NCI-H146 treated with DMSO at 0.1 percent for 48 hours (cell line): ENCODE measurements at regions not wholly inside any gene's neighbourhood (a gene's known extent, or its start where the extent isn't known, plus 50 kb on each side); places are given as distances from the start of the nearest gene placed in this dataset.

Experiments used
- DNase-seq: peaks from one replicate; lab custom pipeline; 2025; ENCODE audit not compliant: unreplicated experiment; lab: John Stamatoyannopoulos, UW

- no peak for DNase-seq
Measured at GRCh38 chr5:58259685-58260152, 200.2 kb downstream of the PLK2 start.

GRCh38 chr5:58258984-58259684, 200.8 kb downstream of the PLK2 start:
- DNase-seq = no peak

GRCh38 chr5:58255970-58256369, 203.9 kb downstream of the PLK2 start:
- DNase-seq = no peak

- no peak for DNase-seq
Measured at GRCh38 chr5:58255386-58255785, 204.5 kb downstream of the PLK2 start.

- no peak for DNase-seq
Measured at GRCh38 chr5:58248221-58248620, 211.7 kb downstream of the PLK2 start.

GRCh38 chr5:58246461-58246944, 213.4 kb downstream of the PLK2 start:
- DNase-seq = no peak

GRCh38 chr5:58245476-58245840, 214.4 kb downstream of the PLK2 start:
- no peak for DNase-seq

- no peak for DNase-seq
Measured at GRCh38 chr5:58244819-58245475, 214.9 kb downstream of the PLK2 start.

GRCh38 chr5:58241389-58241788, 218.5 kb downstream of the PLK2 start:
- DNase-seq = no peak

GRCh38 chr5:58240322-58240721, 219.6 kb downstream of the PLK2 start:
- DNase-seq = no peak

- no peak for DNase-seq
Measured at GRCh38 chr5:58239731-58240130, 220.2 kb downstream of the PLK2 start.

GRCh38 chr5:58239045-58239444, 220.8 kb downstream of the PLK2 start:
- DNase-seq = no peak

- no peak for DNase-seq
Measured at GRCh38 chr5:58236498-58236897, 223.4 kb downstream of the PLK2 start.

- DNase-seq = no peak
Measured at GRCh38 chr5:58235299-58235698, 224.6 kb downstream of the PLK2 start.

GRCh38 chr5:58232130-58232529, 227.8 kb downstream of the PLK2 start:
- DNase-seq = no peak

GRCh38 chr5:58231041-58231440, 228.8 kb downstream of the PLK2 start:
- no peak for DNase-seq

GRCh38 chr5:58228896-58229295, 231.0 kb downstream of the PLK2 start:
- no peak for DNase-seq

- no peak for DNase-seq
Measured at GRCh38 chr5:58227858-58228257, 232.0 kb downstream of the PLK2 start.

- no peak for DNase-seq
Measured at GRCh38 chr5:58224661-58225060, 235.2 kb downstream of the PLK2 start.

GRCh38 chr5:58224221-58224620, 235.7 kb downstream of the PLK2 start:
- DNase-seq = no peak

GRCh38 chr5:58215364-58215763, 244.5 kb downstream of the PLK2 start:
- no peak for DNase-seq

GRCh38 chr5:58211441-58211840, 248.4 kb downstream of the PLK2 start:
- DNase-seq = no peak

- DNase-seq = no peak
Measured at GRCh38 chr5:58208674-58209073, 251.2 kb downstream of the PLK2 start.
